NCI-H748 treated with DMSO at 0.1 percent for 48 hours (cell line): ENCODE measurements at regions not wholly inside any gene's neighbourhood (a gene's known extent, or its start where the extent isn't known, plus 50 kb on each side); places are given as distances from the start of the nearest gene placed in this dataset.
"Not testable (repeated sequence)": the region's sequence is repeated elsewhere in the genome, so short reads cannot be mapped to it uniquely, and the experiment has no call there.

Experiments used
- DNase-seq: peaks from one replicate; lab custom pipeline; 2025; lab: John Stamatoyannopoulos, UW

GRCh38 chr3:70738291-70738681 is 425.8 kb upstream of the MDFIC2 start:
- DNase-seq, result no peak

- peak; percentile 60 for DNase-seq
Observed at GRCh38 chr3:70737666-70738290, 425.3 kb upstream of the MDFIC2 start.

- DNase-seq, result no peak
Observed at GRCh38 chr3:70736009-70736408, 423.6 kb upstream of the MDFIC2 start.

- DNase-seq, result no peak
Observed at GRCh38 chr3:70734756-70735155, 422.3 kb upstream of the MDFIC2 start.

GRCh38 chr3:70731046-70731445 is 418.6 kb upstream of the MDFIC2 start:
- DNase-seq, result no peak

GRCh38 chr3:70729845-70730244 is 417.4 kb upstream of the MDFIC2 start:
- DNase-seq, result no peak

- DNase-seq, result no peak
Observed at GRCh38 chr3:70728311-70728710, 415.9 kb upstream of the MDFIC2 start.

GRCh38 chr3:70726961-70727360 is 414.5 kb upstream of the MDFIC2 start:
- DNase-seq, result no peak

- peak; percentile 12 for DNase-seq
Observed at GRCh38 chr3:70726096-70726938, 413.9 kb upstream of the MDFIC2 start.

- no peak for DNase-seq
Observed at GRCh38 chr3:70722018-70722417, 409.6 kb upstream of the MDFIC2 start.

- DNase-seq, result no peak
Observed at GRCh38 chr3:70716832-70717231, 404.4 kb upstream of the MDFIC2 start.

GRCh38 chr3:70712449-70713082 is 400.1 kb upstream of the MDFIC2 start:
- no peak for DNase-seq

- no peak for DNase-seq
Observed at GRCh38 chr3:70703305-70704102, 391.1 kb upstream of the MDFIC2 start.

- no peak for DNase-seq
Observed at GRCh38 chr3:70702132-70702531, 389.7 kb upstream of the MDFIC2 start.

GRCh38 chr3:70684701-70685100 is 372.3 kb upstream of the MDFIC2 start:
- DNase-seq, result no peak

- not testable (repeated sequence) for DNase-seq
Observed at GRCh38 chr3:70675810-70676209, 363.4 kb upstream of the MDFIC2 start.

GRCh38 chr3:70658513-70659310 is 346.3 kb upstream of the MDFIC2 start:
- no peak for DNase-seq

GRCh38 chr3:70657454-70657853 is 345.0 kb upstream of the MDFIC2 start:
- DNase-seq, result no peak

GRCh38 chr3:70647823-70648222 is 335.4 kb upstream of the MDFIC2 start:
- no peak for DNase-seq

GRCh38 chr3:70647094-70647493 is 334.7 kb upstream of the MDFIC2 start:
- DNase-seq, result no peak

GRCh38 chr3:70646635-70647034 is 334.2 kb upstream of the MDFIC2 start:
- no peak for DNase-seq
